ENCODE measurements at regions not wholly inside any gene's neighbourhood (a gene's known extent, or its start where the extent isn't known, plus 50 kb on each side); places are given as distances from the start of the nearest gene placed in this dataset.
"Not testable (repeated sequence)": the region's sequence is repeated elsewhere in the genome, so short reads cannot be mapped to it uniquely, and the experiment has no call there.

- no peak for DNase-seq
Measured at GRCh38 chr13:50730496-50731351, 112.8 kb downstream of the DLEU7 start.

- no peak for DNase-seq
Measured at GRCh38 chr13:50731400-50731799, 112.1 kb downstream of the DLEU7 start.

- no peak for DNase-seq
Measured at GRCh38 chr13:50732712-50733111, 110.8 kb downstream of the DLEU7 start.

GRCh38 chr13:50733392-50733791 lies 110.1 kb downstream of the DLEU7 start:
- DNase-seq: no peak

GRCh38 chr13:50735071-50735470 lies 108.4 kb downstream of the DLEU7 start:
- no peak for DNase-seq

GRCh38 chr13:50740052-50740741 lies 103.3 kb downstream of the DLEU7 start:
- no peak for DNase-seq

GRCh38 chr13:50742353-50742752 lies 101.1 kb downstream of the DLEU7 start:
- no peak for DNase-seq

- no peak for DNase-seq
Measured at GRCh38 chr13:50742968-50743367, 100.5 kb downstream of the DLEU7 start.

GRCh38 chr13:50744116-50744660 lies 99.3 kb downstream of the DLEU7 start:
- no peak for DNase-seq

- no peak for DNase-seq
Measured at GRCh38 chr13:50745542-50746115, 97.9 kb downstream of the DLEU7 start.

- DNase-seq: no peak
Measured at GRCh38 chr13:50747737-50748350, 95.6 kb downstream of the DLEU7 start.

GRCh38 chr13:50753221-50753620 lies 90.3 kb downstream of the DLEU7 start:
- DNase-seq: not testable (repeated sequence)

GRCh38 chr13:50755862-50756685 lies 87.4 kb downstream of the DLEU7 start:
- not testable (repeated sequence) for DNase-seq

GRCh38 chr13:50757008-50757407 lies 86.5 kb downstream of the DLEU7 start:
- DNase-seq: no peak

GRCh38 chr13:50758796-50759195 lies 84.7 kb downstream of the DLEU7 start:
- no peak for DNase-seq

GRCh38 chr13:50760751-50761150 lies 82.7 kb downstream of the DLEU7 start:
- no peak for DNase-seq

- no peak for DNase-seq
Measured at GRCh38 chr13:50761406-50761805, 82.1 kb downstream of the DLEU7 start.

GRCh38 chr13:50762969-50763567 lies 80.4 kb downstream of the DLEU7 start:
- no peak for DNase-seq

- DNase-seq: no peak
Measured at GRCh38 chr13:50766013-50766412, 77.5 kb downstream of the DLEU7 start.

- no peak for DNase-seq
Measured at GRCh38 chr13:50766695-50767094, 76.8 kb downstream of the DLEU7 start.

- not testable (repeated sequence) for DNase-seq
Measured at GRCh38 chr13:50772881-50773280, 70.6 kb downstream of the DLEU7 start.
